Vagina (tissue), 2 donors: ENCODE measurements at regions not wholly inside any gene's neighbourhood (a gene's known extent, or its start where the extent isn't known, plus 50 kb on each side); places are given as distances from the start of the nearest gene placed in this dataset.

Experiments
- DNase-seq, 2 donors: peaks; one replicate each; pipeline ENCODE4 v3.0.0-alpha.2; 2017; ENCODE audit errors: extremely low spot score in 2 of 2
- H3K27ac ChIP-seq: fragments of 200-600 bp; sonication (generic); one replicate; pipeline ENCODE4 v1.5.1; 2019
- H3K27me3 ChIP-seq: fragments of 200-600 bp; sonication (generic); one replicate; pipeline ENCODE4 v1.5.1; 2019
- H3K36me3 ChIP-seq, 2 donors: fragments of 200-600 bp; sonication (generic); one replicate each; pipeline ENCODE4 v1.5.1; 2017 to 2019
- H3K4me1 ChIP-seq: fragments of 200-600 bp; sonication (generic); one replicate; pipeline ENCODE4 v1.5.1; 2019
- H3K4me3 ChIP-seq, 2 donors: fragments of 200-600 bp; sonication (generic); 1 replicate in 1 of 2; 2 replicates in 1 of 2; pipeline ENCODE4 v1.5.1; 2016 to 2019
- H3K9me3 ChIP-seq: fragments of 200-600 bp; sonication (generic); one replicate; pipeline ENCODE4 v1.5.1; 2019
- POLR2A ChIP-seq, 2 donors: fragments of 450-650 bp; IDR thresholded peaks; one replicate each; pipeline ENCODE4 v1.6.1; 2017; ENCODE audit warnings: antibody characterized with exemption in 2 of 2, mild to moderate bottlenecking in 2 of 2, moderate library complexity in 2 of 2
- POLR2AphosphoS5 ChIP-seq, 2 donors: sonication (generic); formaldehyde crosslinking; IDR thresholded peaks; one replicate each; pipeline ENCODE4 v1.9.0; 2017; ENCODE audit warnings: antibody characterized with exemption in 2 of 2, mild to moderate bottlenecking in 2 of 2, low read depth in 1 of 2; ENCODE audit not compliant: insufficient read depth in 1 of 2
- intact Hi-C: fragments of 100-400 bp; cut with DNase I; formaldehyde crosslinking; loops from one replicate; pipeline ENCODE4 v1.15.1; 2023
- TF ChIP-seq, protein P1 (sequence below), 3 experiments: fragments of 450-650 bp in 2 of 3; fragments of 200-600 bp in 1 of 3; sonication (generic) in 1 of 3; IDR thresholded peaks; one replicate each; pipeline ENCODE4 v1.5.1; 2017 to 2019; ENCODE audit warnings: antibody characterized with exemption in 3 of 3, mild to moderate bottlenecking in 2 of 3, moderate library complexity in 2 of 3

DNA sequence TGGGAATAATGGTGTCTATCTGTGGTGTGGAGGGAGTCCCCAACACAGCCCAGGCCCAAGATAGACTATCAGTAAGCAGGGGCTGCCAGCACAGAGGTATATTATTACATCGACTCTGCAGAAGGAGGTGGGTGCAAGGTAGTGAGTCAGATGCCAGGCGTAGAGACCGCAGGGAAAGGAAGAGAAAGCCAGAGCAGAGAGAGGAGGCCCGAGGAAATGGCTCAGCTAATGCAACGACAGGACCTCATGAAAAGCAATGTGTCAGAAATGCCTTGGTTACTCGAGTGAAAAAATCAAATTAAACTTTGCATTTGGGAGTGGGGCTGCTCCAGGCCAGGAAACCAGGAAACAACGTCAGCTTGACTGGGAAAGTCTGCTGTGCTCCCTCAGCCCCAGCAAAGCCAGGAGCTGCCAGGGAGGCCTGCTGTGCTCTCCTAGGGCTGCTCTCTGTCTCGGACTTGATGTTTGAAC lies 173.2 kb downstream of the SUDS3 start:
- Histone ChIP-seq H3K27ac (no peak overlapping the region), H3K27me3 (no peaks in the 10 kb centered on the region), H3K4me3 (no peak overlapping the region), H3K4me1 (no peaks in the 10 kb centered on the region), H3K9me3 (no peaks in the 10 kb centered on the region), H3K36me3 (no peaks in the 10 kb centered on the region)
- TF ChIP-seq, protein P1, sequence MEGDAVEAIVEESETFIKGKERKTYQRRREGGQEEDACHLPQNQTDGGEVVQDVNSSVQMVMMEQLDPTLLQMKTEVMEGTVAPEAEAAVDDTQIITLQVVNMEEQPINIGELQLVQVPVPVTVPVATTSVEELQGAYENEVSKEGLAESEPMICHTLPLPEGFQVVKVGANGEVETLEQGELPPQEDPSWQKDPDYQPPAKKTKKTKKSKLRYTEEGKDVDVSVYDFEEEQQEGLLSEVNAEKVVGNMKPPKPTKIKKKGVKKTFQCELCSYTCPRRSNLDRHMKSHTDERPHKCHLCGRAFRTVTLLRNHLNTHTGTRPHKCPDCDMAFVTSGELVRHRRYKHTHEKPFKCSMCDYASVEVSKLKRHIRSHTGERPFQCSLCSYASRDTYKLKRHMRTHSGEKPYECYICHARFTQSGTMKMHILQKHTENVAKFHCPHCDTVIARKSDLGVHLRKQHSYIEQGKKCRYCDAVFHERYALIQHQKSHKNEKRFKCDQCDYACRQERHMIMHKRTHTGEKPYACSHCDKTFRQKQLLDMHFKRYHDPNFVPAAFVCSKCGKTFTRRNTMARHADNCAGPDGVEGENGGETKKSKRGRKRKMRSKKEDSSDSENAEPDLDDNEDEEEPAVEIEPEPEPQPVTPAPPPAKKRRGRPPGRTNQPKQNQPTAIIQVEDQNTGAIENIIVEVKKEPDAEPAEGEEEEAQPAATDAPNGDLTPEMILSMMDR (IDR thresholded peaks at IDR 0.05): no peak
- no peak for TF ChIP-seq POLR2A (IDR thresholded peaks at IDR 0.05)
- TF ChIP-seq POLR2AphosphoS5 (IDR thresholded peaks at IDR 0.05; ENCODE audit: insufficient read depth in 1 of 2, low read depth in 1 of 2): no peak
- intact Hi-C loops: no loop called here
- DNase-seq: peak in 1 of 2 donors; percentile 70

DNA sequence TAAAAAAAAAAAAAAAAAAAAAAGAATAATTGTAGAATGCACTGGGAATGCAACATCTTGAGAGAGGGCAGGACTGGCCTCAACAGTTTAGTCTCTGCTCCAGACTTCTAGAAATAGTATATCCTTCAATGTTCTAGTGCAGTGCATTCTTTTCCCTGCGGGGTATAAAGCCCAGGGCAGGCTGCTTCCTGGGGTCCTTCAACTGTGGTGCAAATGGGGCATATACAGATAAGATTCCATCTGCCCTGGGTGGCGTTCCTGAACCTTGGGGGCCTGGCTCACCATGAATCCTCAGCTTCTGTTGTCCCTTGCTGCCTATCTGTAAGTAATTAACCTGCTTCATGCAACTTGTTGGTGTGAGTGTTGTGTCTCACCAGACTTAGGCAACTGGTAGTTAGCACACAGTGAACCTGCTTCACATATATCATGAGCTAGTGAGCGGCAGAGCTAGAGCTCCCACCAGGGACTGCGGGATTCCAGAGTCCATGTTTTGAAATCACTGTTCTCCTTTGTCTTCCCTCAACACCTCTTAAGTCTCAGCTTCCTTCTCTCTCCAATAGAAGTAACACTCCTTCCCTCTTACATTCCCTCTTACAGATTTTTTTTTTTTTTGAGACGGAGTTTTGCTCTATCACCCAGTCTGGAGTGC lies 177.6 kb downstream of the SUDS3 start:
- no peak overlapping the region for H3K4me3 ChIP-seq
- no peaks in the 10 kb centered on the region for H3K27me3 ChIP-seq
- H3K36me3 ChIP-seq: no peaks in the 10 kb centered on the region
- no peaks in the 10 kb centered on the region for H3K9me3 ChIP-seq
- intact Hi-C loops: no loop called here
- TF ChIP-seq, protein P1 (IDR thresholded peaks at IDR 0.05): no peak
- TF ChIP-seq POLR2AphosphoS5 (IDR thresholded peaks at IDR 0.05; ENCODE audit: insufficient read depth in 1 of 2, low read depth in 1 of 2): no peak
- TF ChIP-seq POLR2A (IDR thresholded peaks at IDR 0.05): no peak
- no peaks in the 10 kb centered on the region for H3K4me1 ChIP-seq
- no peak for DNase-seq
- no peak overlapping the region for H3K27ac ChIP-seq

DNA sequence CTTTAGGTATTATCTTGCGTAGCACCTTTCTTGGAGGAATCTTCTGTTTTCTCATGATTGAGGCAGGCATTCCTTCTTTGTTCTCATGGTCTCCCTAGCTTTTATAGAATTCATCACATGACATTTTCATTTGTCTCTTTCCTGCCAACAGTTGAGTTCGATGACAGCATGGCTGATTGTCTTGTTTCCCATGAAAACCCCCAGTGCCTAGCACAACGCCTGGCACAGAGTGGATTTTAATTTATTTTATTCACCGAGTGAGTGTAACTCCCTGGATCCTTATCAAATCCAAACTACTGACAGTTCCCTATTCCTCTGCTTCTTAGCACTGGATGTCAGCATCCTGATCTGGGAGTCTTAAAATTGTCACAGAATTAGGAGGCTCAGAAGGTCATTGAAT lies 182.6 kb downstream of the SUDS3 start:
- intact Hi-C loops: no loop called here
- H3K4me1 ChIP-seq: no peaks in the 10 kb centered on the region

DNA sequence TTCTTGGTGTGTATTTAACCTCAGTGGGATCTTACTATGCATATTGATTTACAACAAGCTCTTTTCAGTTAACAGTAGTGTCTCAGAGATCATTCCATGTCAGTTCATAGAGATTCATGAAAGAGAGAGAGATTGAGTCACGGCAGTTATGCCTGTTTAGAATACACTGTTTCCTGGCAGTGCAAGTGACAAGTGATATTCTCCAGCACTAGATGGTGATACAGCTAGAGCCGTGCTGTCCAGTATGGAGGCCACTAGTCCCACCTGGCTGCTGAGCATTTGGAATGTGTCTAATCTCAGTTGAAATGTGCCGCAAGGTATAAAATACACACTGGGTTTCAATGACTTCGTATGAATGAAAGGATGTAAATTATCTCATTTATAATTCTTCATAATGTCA lies 184.4 kb downstream of the SUDS3 start:
- DNase-seq: no peak
- Histone ChIP-seq H3K4me3 (no peak overlapping the region), H3K9me3 (no peaks in the 10 kb centered on the region), H3K4me1 (no peaks in the 10 kb centered on the region), H3K27me3 (no peaks in the 10 kb centered on the region), H3K27ac (no peak overlapping the region), H3K36me3 (no peaks in the 10 kb centered on the region)
- no peak for TF ChIP-seq POLR2AphosphoS5 (IDR thresholded peaks at IDR 0.05; ENCODE audit: insufficient read depth in 1 of 2, low read depth in 1 of 2)
- no peak for TF ChIP-seq POLR2A (IDR thresholded peaks at IDR 0.05)
- TF ChIP-seq, protein P1 (IDR thresholded peaks at IDR 0.05): no peak
- intact Hi-C loops: no loop called here

More for the DNA sequence above, 182.6 kb downstream of the SUDS3 start:
- H3K36me3 ChIP-seq: no peaks in the 10 kb centered on the region
- H3K9me3 ChIP-seq: no peaks in the 10 kb centered on the region
- DNase-seq: no peak
- TF ChIP-seq, protein P1 (IDR thresholded peaks at IDR 0.05): no peak
- TF ChIP-seq POLR2AphosphoS5 (IDR thresholded peaks at IDR 0.05; ENCODE audit: insufficient read depth in 1 of 2, low read depth in 1 of 2): no peak
- no peak for TF ChIP-seq POLR2A (IDR thresholded peaks at IDR 0.05)
- H3K27me3 ChIP-seq: no peaks in the 10 kb centered on the region
- H3K27ac ChIP-seq: no peak overlapping the region
- no peak overlapping the region for H3K4me3 ChIP-seq

DNA sequence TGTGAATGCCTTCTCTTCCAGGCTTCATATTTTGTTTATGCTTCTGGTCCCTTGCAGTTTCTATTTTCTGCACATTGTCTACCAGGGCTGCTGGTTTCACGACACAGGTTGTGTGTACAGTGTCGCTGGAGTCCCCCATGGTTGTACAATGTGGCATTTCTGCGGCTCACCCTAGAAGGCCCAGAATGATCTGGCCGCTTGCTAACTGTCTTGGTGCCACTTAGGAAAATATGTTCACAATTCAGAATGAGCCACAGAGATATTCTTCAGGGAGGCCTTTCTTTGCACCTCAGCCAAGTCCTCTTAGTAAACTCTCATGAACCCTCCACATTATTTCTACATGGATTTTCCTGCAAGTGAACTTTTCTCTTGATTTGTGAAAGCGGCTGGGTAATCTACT lies 195.4 kb downstream of the SUDS3 start:
- no peak overlapping the region for H3K4me3 ChIP-seq
- H3K4me1 ChIP-seq: no peaks in the 10 kb centered on the region
- DNase-seq: no peak
- no peaks in the 10 kb centered on the region for H3K36me3 ChIP-seq
- no peaks in the 10 kb centered on the region for H3K9me3 ChIP-seq
- intact Hi-C loops: no loop called here
- no peaks in the 10 kb centered on the region for H3K27me3 ChIP-seq
- no peak overlapping the region for H3K27ac ChIP-seq
- no peak for TF ChIP-seq POLR2A (IDR thresholded peaks at IDR 0.05)
- TF ChIP-seq POLR2AphosphoS5 (IDR thresholded peaks at IDR 0.05; ENCODE audit: insufficient read depth in 1 of 2, low read depth in 1 of 2): no peak
- TF ChIP-seq, protein P1 (IDR thresholded peaks at IDR 0.05): no peak
